Esophagus (tissue), 2 donors: ENCODE measurements at regions not wholly inside any gene's neighbourhood (a gene's known extent, or its start where the extent isn't known, plus 50 kb on each side); places are given as distances from the start of the nearest gene placed in this dataset.
"Not testable (repeated sequence)": the region's sequence is repeated elsewhere in the genome, so short reads cannot be mapped to it uniquely, and the experiment has no call there.

Source experiments
- H3K27ac ChIP-seq, 2 donors: one replicate each; pipeline ENCODE4 v1.5.1; 2013; ENCODE audit warnings: low read depth in 2 of 2, mild to moderate bottlenecking in 2 of 2, inconsistent platforms in 1 of 2, low read length in 1 of 2, moderate library complexity in 1 of 2
- H3K27me3 ChIP-seq, 2 donors: one replicate each; pipeline ENCODE4 v1.6.1; 2013; ENCODE audit warnings: low read length in 2 of 2, control low read depth in 1 of 2, mild to moderate bottlenecking in 1 of 2; ENCODE audit not compliant: insufficient read depth in 2 of 2, control insufficient read depth in 1 of 2
- H3K36me3 ChIP-seq, 2 donors: one replicate each; pipeline ENCODE4 v1.6.1; 2013; ENCODE audit warnings: low read length in 1 of 2; ENCODE audit not compliant: control insufficient read depth in 2 of 2, insufficient read depth in 2 of 2
- H3K4me1 ChIP-seq, 2 donors: one replicate each; pipeline ENCODE4 v1.6.1; 2013; ENCODE audit warnings: low read length in 1 of 2; ENCODE audit not compliant: control insufficient read depth in 2 of 2, insufficient read depth in 2 of 2
- H3K4me3 ChIP-seq, 2 donors: one replicate each; pipeline ENCODE4 v1.5.1; 2013; ENCODE audit warnings: low read length in 2 of 2, mild to moderate bottlenecking in 2 of 2, low read depth in 1 of 2, moderate library complexity in 1 of 2
- H3K9me3 ChIP-seq, 2 donors: one replicate each; pipeline ENCODE4 v1.6.1; 2013; ENCODE audit warnings: mild to moderate bottlenecking in 2 of 2, low read depth in 1 of 2, low read length in 1 of 2, moderate library complexity in 1 of 2; ENCODE audit not compliant: control insufficient read depth in 2 of 2, insufficient read depth in 1 of 2
- WGBS, 2 donors: extraction: QIAGEN DNeasy Blood & Tissue Kit; methylation state at CpG; one replicate each; pipeline ENCODE4 v1.1.7; 2013; 5-methylcytosine and 5-hydroxymethylcytosine counted together
- donor health status: healthy with polysubstance abuse.
- donor health status: Bipolar disorder and iron deficiency.

GRCh38 chr3:95781598-95781997 is 1032.8 kb upstream of the EPHA6 start:
- no peaks in the 10 kb centered on the region for H3K27me3 ChIP-seq
- no peaks in the 10 kb centered on the region for H3K4me1 ChIP-seq
- no peaks in the 10 kb centered on the region for H3K36me3 ChIP-seq
- no peak overlapping the region for H3K4me3 ChIP-seq
- no peak overlapping the region for H3K27ac ChIP-seq
- H3K9me3 ChIP-seq: no peaks in the 10 kb centered on the region

DNA sequence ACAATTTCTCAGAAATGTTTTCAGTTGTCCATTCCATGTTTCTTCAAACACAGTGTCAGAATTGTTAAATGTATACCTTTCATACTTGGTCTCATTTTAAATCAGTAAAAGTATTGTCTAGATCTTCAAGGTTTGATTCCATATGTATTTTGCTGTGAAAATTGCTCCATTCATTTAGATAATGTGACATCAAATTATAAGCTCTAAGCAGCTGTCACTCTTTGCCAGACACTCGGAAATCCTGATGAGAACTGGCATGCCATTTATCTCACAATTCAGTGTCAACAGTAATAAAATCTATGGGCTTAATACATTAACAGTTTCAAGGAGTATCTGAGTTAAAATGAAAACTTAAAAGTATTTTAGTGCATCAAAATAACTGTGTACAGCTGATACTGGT is 1025.3 kb upstream of the EPHA6 start:
- 53 to 78% methylated on average over 1 of the region's 1 CpG for WGBS, 2 donors
- Histone ChIP-seq H3K36me3 (no peaks in the 10 kb centered on the region), H3K4me3 (no peak overlapping the region), H3K4me1 (no peaks in the 10 kb centered on the region), H3K27me3 (no peaks in the 10 kb centered on the region), H3K9me3 (no peaks in the 10 kb centered on the region), H3K27ac (no peak overlapping the region)

DNA sequence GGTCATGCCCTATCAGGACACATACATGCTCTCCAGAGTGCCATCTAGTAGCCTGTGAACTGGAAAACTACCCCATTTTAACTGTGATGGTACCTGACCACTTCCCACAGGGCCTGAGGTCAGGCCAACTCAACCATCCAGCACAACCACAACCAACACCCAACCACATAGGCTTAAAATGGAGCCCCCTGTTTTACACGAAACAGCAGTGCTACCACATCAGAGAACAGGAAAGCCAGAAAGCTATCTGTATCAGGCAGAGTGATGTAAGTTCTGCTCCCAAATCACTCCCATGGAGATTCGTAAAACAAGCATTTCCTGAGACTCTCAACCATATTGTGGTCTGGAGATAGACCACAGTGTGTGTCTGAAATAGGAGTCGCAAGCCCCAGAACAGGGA is 1017.3 kb upstream of the EPHA6 start:
- H3K27ac ChIP-seq: no peak overlapping the region

DNA sequence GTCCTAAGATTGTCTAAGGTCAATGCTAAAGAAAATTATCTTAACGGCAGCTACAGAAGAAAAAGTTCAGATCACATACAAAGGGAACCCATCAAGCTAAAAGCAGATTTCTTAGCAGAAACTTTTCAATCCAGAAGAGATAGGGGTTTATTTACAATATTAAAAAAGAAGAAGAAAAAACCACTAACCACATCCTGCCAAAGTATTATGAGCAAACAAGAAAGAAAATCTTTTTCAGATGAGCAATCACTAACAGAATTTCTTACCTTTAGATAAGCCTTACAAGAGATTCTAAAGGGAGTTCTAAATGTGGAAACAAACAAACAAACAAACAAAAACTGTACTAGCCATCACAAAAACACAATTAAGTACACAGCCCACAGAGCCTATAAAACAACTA is 1015.8 kb upstream of the EPHA6 start:
- H3K36me3 ChIP-seq: no peaks in the 10 kb centered on the region
- H3K4me3 ChIP-seq: no peak overlapping the region
- 84% methylated on average over 1 of the region's 1 CpG for WGBS, 2 donors
- H3K27me3 ChIP-seq: no peaks in the 10 kb centered on the region
- H3K9me3 ChIP-seq: peaks cover 0 to 5% of the 10 kb centered on the region in 2 donors
- H3K4me1 ChIP-seq: no peaks in the 10 kb centered on the region
- no peak overlapping the region for H3K27ac ChIP-seq

More for the DNA sequence above, 1017.3 kb upstream of the EPHA6 start:
- no peaks in the 10 kb centered on the region for H3K36me3 ChIP-seq
- H3K4me3 ChIP-seq: no peak overlapping the region
- peaks cover 0 to 5% of the 10 kb centered on the region in 2 donors for H3K9me3 ChIP-seq
- WGBS, 2 donors: 84 to 86% methylated on average over 3 of the region's 3 CpGs
- no peaks in the 10 kb centered on the region for H3K27me3 ChIP-seq
- no peaks in the 10 kb centered on the region for H3K4me1 ChIP-seq

DNA sequence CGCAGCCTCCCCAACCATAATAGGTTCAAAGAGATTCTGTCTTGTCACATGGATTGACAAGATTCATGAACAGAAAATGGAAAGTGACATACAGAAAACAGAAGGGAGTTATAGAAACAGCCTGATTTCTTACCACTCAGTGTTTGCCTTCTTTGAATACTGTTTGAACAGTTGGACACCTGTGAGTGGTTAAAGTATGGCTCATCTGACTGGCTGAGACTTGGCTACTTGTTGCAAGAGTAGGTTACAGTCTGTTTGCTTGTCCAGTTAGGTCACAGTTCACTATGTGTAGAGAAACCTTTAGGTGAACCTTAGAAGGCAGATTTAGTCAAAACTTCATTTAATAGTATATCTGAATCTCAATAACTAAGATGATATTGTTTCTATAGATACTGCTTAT is 1003.9 kb upstream of the EPHA6 start:
- 95 to 98% methylated on average over 1 of the region's 1 CpG for WGBS, 2 donors
- no peak overlapping the region for H3K27ac ChIP-seq
- no peaks in the 10 kb centered on the region for H3K4me1 ChIP-seq
- H3K9me3 ChIP-seq: no peaks in the 10 kb centered on the region
- no peaks in the 10 kb centered on the region for H3K27me3 ChIP-seq
- H3K36me3 ChIP-seq: no peaks in the 10 kb centered on the region
- H3K4me3 ChIP-seq: no peak overlapping the region

DNA sequence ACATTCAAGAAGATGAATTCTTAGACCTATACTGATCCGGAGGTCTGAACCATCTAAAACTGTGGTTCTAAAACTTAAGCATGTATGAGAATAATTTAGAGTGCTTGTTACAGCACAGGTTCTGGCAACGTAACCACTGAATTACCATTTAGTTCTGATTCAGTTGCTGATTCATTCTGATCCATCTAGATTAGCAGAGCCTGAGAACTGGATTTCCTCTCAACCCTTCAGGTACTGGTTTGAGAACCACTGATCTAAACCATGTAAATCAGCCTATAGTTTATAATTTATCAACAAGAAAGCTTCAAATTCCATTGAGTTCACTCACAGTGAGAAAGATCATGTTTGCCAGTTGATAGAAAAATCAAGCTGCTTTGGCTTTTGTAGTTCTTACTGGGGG is 1001.1 kb upstream of the EPHA6 start:
- H3K9me3 ChIP-seq: no peaks in the 10 kb centered on the region
- H3K36me3 ChIP-seq: no peaks in the 10 kb centered on the region
- WGBS, 2 donors: 74 to 83% methylated on average over 2 of the region's 2 CpGs
- H3K27me3 ChIP-seq: no peaks in the 10 kb centered on the region
- no peaks in the 10 kb centered on the region for H3K4me1 ChIP-seq
- no peak overlapping the region for H3K4me3 ChIP-seq
- H3K27ac ChIP-seq: no peak overlapping the region

GRCh38 chr3:95815828-95816227 is 998.6 kb upstream of the EPHA6 start:
- 62 to 65% methylated on average over 1 of the region's 1 CpG for WGBS, 2 donors
- H3K36me3 ChIP-seq: no peaks in the 10 kb centered on the region

GRCh38 chr3:95826419-95826818 is 988.0 kb upstream of the EPHA6 start:
- H3K27me3 ChIP-seq: no peaks in the 10 kb centered on the region
- 64 to 68% methylated on average over 2 of the region's 2 CpGs for WGBS, 2 donors
- H3K27ac ChIP-seq: no peak overlapping the region
- H3K4me1 ChIP-seq: no peaks in the 10 kb centered on the region
- no peaks in the 10 kb centered on the region for H3K36me3 ChIP-seq
- no peak overlapping the region for H3K4me3 ChIP-seq
- H3K9me3 ChIP-seq: no peaks in the 10 kb centered on the region

More at GRCh38 chr3:95815828-95816227, 998.6 kb upstream of the EPHA6 start:
- H3K9me3 ChIP-seq: no peaks in the 10 kb centered on the region
- H3K4me1 ChIP-seq: no peaks in the 10 kb centered on the region
- no peak overlapping the region for H3K4me3 ChIP-seq
- no peak overlapping the region for H3K27ac ChIP-seq
- no peaks in the 10 kb centered on the region for H3K27me3 ChIP-seq

DNA sequence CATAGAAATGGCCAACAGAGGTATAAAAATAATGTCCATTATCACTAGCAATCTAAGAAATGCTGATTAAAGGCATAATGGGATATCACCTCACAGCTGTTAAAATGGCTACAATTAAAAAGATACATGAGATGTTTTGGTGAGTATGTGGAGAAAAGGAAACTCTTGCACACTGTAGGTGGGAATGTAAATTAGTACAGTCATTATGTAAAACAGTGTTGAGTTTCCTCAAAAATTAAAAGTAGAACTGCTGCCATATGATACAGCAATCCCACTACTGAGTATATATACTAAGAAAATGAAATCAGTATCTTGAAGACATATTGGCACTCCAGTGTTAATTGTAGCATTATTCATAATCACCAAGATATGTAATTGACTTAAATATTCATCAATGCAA is 982.2 kb upstream of the EPHA6 start:
- H3K4me1 ChIP-seq: no peaks in the 10 kb centered on the region
- no peaks in the 10 kb centered on the region for H3K36me3 ChIP-seq
- H3K27me3 ChIP-seq: no peaks in the 10 kb centered on the region
- H3K4me3 ChIP-seq: no peak overlapping the region
- H3K27ac ChIP-seq: no peak overlapping the region
- no peaks in the 10 kb centered on the region for H3K9me3 ChIP-seq

DNA sequence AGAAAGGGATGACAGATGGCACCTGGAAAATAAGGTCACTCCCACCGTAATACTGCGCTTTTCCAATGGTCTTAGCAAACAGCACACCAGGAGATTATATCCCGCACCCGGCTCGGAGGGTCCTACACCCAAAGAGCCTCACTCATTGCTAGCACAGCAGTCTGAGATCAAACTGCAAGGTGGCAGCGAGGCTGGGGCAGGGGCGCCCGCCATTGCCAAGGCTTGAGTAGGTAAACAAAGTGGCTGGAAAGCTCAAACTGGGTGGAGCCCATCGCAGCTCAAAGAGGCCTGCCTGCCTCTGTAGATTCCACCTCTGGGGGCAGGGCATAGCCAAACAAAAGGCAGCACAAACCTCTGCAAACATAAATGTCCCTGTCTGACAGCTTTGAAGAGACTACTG is 953.8 kb upstream of the EPHA6 start:
- 94 to 95% methylated on average over 9 of the region's 9 CpGs for WGBS, 2 donors
- not testable (repeated sequence) for H3K27ac ChIP-seq, H3K4me1 ChIP-seq, H3K36me3 ChIP-seq, H3K9me3 ChIP-seq, H3K4me3 ChIP-seq, H3K27me3 ChIP-seq
